NB4 (cell line): ENCODE measurements at regions not wholly inside any gene's neighbourhood (a gene's known extent, or its start where the extent isn't known, plus 50 kb on each side); places are given as distances from the start of the nearest gene placed in this dataset.
"Not testable (repeated sequence)": the region's sequence is repeated elsewhere in the genome, so short reads cannot be mapped to it uniquely, and the experiment has no call there.

Experiments used
- DNase-seq: peaks from one replicate; pipeline ENCODE4 v3.0.0; 2010; ENCODE audit warnings: low read depth
- H3K4me3 ChIP-seq: one replicate; pipeline ENCODE4 v1.5.1; 2011; ENCODE audit warnings: mild to moderate bottlenecking, low read depth, low read length, moderate library complexity
- CTCF ChIP-seq: IDR thresholded peaks from one replicate; pipeline ENCODE4 v1.5.1; 2012; ENCODE audit warnings: low read depth, low read length
- MAX ChIP-seq: IDR thresholded peaks from 2 replicates; pipeline ENCODE4 v1.6.1; 2011; ENCODE audit warnings: low read depth, low read length
- MYC ChIP-seq: IDR thresholded peaks from 2 replicates; pipeline ENCODE4 v1.6.1; 2011; ENCODE audit warnings: low read depth, low read length
- POLR2A ChIP-seq: IDR thresholded peaks from 2 replicates; pipeline ENCODE4 v1.6.1; 2011; ENCODE audit warnings: mild to moderate bottlenecking; ENCODE audit not compliant: insufficient read length; ENCODE audit errors: extremely low read depth

- TF ChIP-seq MYC = no peak
- TF ChIP-seq POLR2A = no peak
- TF ChIP-seq CTCF = no peak
- no peak for TF ChIP-seq MAX
- DNase-seq = no peak
Observed at GRCh38 chr13:65368832-65369231, 1861.3 kb downstream of the PCDH9 start.

GRCh38 chr13:65353951-65354350, 1876.2 kb downstream of the PCDH9 start:
- TF ChIP-seq MYC = no peak
- no peak for TF ChIP-seq CTCF
- no peak for TF ChIP-seq POLR2A
- no peak for TF ChIP-seq MAX
- DNase-seq = no peak
- H3K4me3 ChIP-seq = no peak overlapping the region

More at GRCh38 chr13:65368832-65369231, 1861.3 kb downstream of the PCDH9 start:
- H3K4me3 ChIP-seq = no peak overlapping the region

- not testable (repeated sequence) for DNase-seq, H3K4me3 ChIP-seq
Observed at GRCh38 chr13:65353150-65353549, 1877.0 kb downstream of the PCDH9 start.

- TF ChIP-seq MAX (no peak), MYC (no peak), CTCF (no peak), POLR2A (no peak)
- DNase-seq = no peak
- H3K4me3 ChIP-seq = no peak overlapping the region
Observed at GRCh38 chr13:65347420-65348030, 1882.6 kb downstream of the PCDH9 start.

- no peak for DNase-seq
- TF ChIP-seq POLR2A (no peak), MYC (no peak), CTCF (no peak), MAX (no peak)
- H3K4me3 ChIP-seq = no peak overlapping the region
Observed at GRCh38 chr13:65343898-65344663, 1886.1 kb downstream of the PCDH9 start.

GRCh38 chr13:65342541-65343337, 1887.4 kb downstream of the PCDH9 start:
- DNase-seq = peak; percentile 19
- no peak overlapping the region for H3K4me3 ChIP-seq
- TF ChIP-seq MAX (no peak), CTCF (no peak), MYC (no peak), POLR2A (no peak)
